HG03558 (cell line): ENCODE measurements at regions not wholly inside any gene's neighbourhood (a gene's known extent, or its start where the extent isn't known, plus 50 kb on each side); places are given as distances from the start of the nearest gene placed in this dataset.

ENCODE experiments used
- ATAC-seq: cut with Tn5 transposase; IDR thresholded peaks from one replicate; pipeline ENCODE4 v1.9.1; 2021; ENCODE audit warnings: moderate number of reproducible peaks; ENCODE audit not compliant: unreplicated experiment; ENCODE audit errors: extremely low read depth

DNA sequence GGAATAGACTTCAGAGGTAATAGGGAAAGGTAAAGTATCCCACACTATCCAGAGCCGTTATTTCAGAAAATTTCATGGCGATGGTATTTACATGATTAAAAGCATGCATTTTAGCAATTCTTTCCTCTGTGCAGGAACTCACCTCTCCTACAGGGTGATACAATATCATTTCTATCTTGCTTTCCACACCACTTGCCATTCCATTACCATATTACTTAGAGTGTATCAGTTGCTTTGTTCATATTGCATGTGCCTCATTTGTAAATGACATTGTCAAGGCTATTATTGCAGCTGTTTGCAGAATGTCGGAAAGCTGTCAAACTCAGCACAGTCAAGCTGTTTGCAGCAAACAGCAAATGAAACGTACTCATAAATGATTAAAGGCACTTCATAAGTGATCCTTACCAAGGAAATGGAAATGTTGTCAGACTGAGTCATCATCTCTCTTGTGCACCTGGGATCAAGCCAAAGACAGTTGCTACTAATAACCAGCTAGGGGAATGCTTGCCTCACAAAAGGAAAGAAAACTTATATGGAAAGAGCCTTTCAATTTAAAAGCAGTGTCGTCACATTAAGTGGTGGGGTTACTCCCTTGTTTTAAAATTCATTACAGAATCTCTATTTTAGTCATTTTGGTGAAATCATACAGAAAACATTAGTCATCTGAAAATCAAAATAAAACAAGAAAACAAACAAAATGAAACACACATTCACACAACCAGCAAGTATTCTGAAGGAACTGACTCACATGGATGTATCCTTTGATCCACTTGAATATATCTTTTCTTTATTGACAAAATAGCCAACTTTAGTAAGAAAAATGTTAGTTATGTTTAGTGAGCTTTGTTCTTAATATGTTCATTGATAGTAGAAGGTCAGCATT, 1064.1 kb upstream of the CNTNAP5 start:
- no peak for ATAC-seq

DNA sequence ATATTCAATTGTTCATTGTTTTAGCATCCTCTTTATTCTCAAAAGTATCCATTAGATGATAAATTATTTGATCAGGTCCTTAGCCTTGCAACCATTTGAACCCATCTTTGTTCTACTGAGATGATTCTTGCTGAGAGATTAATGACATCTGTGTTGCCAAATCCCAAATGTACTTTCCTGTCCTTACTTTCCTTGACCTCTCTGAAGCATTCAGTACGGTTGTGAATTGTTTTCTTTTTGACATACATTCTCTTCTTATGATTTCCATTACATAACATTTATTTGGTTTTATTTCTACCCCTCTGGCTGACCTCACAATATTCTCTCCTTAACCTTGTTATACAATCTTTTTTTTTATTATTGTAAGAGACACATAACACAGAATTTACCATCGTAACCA, 1058.6 kb upstream of the CNTNAP5 start:
- ATAC-seq: no peak

DNA sequence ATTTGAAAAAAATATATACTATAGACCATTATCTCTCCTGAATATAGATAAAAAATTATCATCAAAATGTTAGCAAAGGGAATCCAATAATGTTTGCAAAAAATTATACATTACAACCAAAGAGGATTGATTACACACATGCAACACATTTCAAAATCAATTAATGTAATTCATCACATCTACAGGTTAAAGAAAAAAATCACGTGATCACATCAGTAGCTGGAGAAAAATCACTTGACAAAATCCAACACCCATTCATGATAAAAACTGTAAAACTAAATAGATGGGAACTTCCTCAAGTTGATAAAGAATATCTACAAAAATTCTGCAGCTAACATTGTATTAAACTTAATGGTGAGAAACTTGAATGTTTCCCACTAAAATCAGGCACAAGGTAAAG, 1047.5 kb upstream of the CNTNAP5 start:
- no peak for ATAC-seq

DNA sequence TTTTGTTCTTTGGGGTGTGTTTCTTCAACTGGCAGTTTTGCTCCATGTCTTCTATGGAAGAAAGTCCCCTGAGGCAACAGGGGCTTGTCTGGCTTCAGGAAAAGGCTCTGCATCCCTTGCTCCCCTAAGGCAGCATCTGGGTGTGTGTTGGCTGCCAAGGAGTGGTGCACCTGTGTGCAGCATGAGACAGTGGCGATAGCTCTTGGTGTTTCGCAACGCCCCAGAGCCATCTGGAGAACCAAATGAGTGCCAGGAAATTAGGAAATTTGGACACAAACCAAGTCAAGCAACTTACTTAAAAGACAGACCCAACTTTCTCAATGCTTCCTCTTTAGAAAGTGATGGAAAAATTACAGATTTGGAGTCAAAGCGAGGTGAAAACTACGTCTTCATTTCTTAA, 1044.4 kb upstream of the CNTNAP5 start:
- no peak for ATAC-seq

DNA sequence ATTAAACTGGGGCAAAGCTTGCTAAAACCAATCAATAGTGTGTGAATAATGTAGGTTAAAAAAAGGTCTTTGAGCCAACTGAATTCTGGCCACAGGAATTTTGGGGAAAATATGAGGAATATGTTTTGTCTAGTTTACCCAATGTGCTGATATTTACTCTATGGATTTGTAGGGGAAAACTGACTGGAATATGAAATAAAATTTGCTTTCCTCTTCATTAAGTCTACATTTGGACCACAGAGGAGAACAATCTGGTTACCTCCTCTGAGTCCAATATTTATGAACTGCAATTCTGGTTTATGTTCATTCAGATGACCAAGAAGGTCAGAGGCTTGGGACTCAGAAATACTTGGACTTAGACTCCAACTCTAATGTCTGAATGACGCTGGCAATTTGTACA, 1042.2 kb upstream of the CNTNAP5 start:
- ATAC-seq: no peak

DNA sequence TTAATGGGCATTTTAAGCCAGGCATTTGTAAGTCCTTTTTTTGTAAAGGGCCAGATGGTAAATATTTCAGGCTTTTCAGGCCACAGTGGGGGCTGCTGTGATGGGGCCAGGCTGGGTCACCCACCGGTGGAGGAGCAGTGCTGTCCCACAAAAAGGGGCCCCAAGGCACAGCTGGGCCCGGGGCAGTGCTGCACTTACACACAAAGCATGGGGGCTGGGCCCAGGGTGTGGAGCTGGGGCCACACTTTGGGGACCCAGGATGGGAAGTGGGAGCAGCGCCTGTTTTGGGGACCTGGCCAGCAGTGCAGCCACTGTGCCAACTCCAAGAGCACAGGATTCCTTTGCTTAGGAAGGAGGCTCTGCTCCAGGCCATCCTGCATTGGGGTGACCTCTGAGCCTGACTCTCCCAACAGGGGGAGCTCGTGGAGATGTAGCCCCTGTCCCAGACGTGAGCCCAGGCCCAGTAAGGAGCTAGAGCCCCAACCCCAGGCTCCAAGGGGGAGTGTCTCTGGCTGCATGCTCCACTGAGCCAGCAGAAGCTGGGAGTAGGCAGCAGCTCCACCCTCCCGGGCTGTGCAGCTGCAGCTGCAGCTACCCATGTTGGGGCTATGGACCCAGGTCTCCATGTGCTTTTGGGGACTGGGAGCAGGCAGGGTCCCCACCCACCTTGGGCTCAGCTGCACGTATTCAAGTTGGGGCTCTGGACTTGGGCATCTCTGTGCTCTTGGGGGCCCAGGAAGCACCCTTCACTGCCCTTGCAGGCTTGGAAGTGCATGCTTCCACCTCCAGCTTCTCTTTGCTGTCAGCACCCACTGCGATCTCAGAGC, 1036.5 kb upstream of the CNTNAP5 start:
- no peak for ATAC-seq

GRCh38 chr2:122993592-122993991, 1031.5 kb upstream of the CNTNAP5 start:
- ATAC-seq: no peak

GRCh38 chr2:122999258-122999657, 1025.8 kb upstream of the CNTNAP5 start:
- no peak for ATAC-seq

GRCh38 chr2:122999821-123000220, 1025.3 kb upstream of the CNTNAP5 start:
- no peak for ATAC-seq

DNA sequence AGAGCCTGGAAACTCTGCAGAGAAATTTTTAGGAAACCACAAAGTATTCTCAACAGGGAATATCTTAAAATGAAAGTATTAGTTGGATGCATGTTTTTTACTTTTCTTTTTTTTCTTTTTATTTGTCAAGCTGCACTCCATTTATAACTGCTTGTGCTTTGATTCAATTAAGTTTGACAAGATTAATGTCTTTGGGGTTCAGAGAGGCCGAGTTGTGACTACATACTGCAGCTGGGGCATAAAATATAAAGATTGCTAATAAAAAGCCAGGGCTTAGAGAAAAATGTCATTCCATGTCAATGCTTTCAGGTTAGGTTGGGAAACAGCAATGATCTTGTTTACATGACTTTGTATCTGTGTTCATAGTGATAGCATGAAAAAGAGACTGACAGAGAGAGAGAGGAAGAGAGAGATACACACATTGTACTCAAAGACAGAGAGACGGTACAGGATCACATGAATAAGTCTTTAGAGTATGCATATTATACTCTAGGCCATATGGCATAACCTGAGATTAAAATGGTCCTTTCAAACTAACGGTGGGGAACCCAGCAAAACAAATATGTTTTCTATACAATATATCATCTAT, 1022.3 kb upstream of the CNTNAP5 start:
- no peak for ATAC-seq

DNA sequence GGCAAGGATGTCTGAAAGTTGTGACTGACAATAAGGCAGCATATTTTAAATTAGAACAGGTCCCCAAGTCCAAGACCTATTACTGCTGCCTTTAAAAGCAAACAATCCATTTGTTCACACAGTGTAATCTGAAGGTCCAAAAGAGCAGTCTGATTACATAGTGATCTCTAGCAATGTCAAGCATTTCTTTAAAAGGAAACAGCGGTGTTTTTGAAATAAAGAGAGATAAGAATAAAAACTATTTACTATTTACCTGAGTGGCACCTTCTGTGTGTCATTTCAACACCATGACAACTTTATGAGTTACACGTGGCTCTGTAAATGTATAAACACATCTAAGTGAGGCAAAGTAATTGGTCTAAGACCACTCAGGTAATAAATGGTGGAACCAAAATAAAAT, 1009.9 kb upstream of the CNTNAP5 start:
- ATAC-seq: no peak

DNA sequence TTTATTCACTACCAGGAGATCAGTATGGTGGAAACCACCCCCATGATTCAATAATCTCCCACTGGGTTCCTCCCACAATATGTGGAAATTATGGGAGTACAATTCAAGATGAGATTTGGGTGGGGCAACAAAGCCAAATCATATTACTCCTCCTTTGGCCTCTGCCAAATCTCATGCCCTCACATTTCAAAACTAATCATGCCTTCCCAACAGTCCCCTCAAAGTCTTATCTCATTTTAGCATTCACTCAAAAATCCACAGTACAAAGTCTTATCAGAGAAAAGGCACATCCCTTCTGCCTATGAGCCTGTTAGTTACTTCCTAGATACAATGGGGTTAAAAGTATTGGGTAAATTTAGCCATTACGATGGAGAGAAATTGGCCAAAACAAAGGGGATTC, 989.5 kb upstream of the CNTNAP5 start:
- no peak for ATAC-seq

- ATAC-seq: no peak
These were observed 988.8 kb upstream of the CNTNAP5 start for GRCh38 chr2:123036300-123036699.

- no peak for ATAC-seq
These were observed 984.6 kb upstream of the CNTNAP5 start for GRCh38 chr2:123040506-123040905.

- no peak for ATAC-seq
These were observed 981.6 kb upstream of the CNTNAP5 start for GRCh38 chr2:123043458-123043857.

- ATAC-seq: no peak
These were observed 979.4 kb upstream of the CNTNAP5 start for GRCh38 chr2:123045713-123046112.

GRCh38 chr2:123047186-123047585, 977.9 kb upstream of the CNTNAP5 start:
- no peak for ATAC-seq

GRCh38 chr2:123051136-123051535, 974.0 kb upstream of the CNTNAP5 start:
- ATAC-seq: no peak

DNA sequence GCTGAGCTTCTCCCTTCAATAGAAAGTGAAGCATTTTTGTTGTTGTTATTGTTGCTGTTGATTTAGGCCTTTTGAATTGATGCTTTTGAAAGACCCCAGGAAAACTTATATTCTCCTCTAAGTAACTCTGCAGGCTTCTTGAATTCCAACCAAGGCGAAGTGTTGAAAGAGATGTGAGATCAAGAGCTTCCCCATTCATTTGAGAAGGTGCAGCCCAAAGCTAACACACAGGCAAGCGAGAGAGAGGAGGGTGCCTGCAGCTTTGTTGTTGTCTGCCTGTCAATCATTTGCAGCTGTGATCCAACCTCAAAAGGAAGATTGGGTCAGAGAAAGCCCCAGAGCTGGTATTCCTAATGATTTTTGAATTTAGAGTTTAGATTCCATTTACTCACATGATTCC, 963.6 kb upstream of the CNTNAP5 start:
- no peak for ATAC-seq

GRCh38 chr2:123073371-123073770, 951.7 kb upstream of the CNTNAP5 start:
- ATAC-seq: no peak

- no peak for ATAC-seq
These were observed 951.1 kb upstream of the CNTNAP5 start for GRCh38 chr2:123073956-123074355.
